ENCODE measurements at regions not wholly inside any gene's neighbourhood (a gene's known extent, or its start where the extent isn't known, plus 50 kb on each side); places are given as distances from the start of the nearest gene placed in this dataset.

- TF ChIP-seq POU6F1 (CRISPR knock-in tag; IDR thresholded peaks at IDR 0.05; ENCODE audit: borderline replicate concordance, low read depth) (no peak), CSRNP3 (CRISPR knock-in tag; IDR thresholded peaks at IDR 0.05) (no peak), PPARA (CRISPR knock-in tag; IDR thresholded peaks at IDR 0.05; ENCODE audit: borderline replicate concordance) (no peak), ZNF565 (CRISPR knock-in tag; conservative IDR thresholded peaks at IDR 0.05; ENCODE audit: low read depth) (no peak), ZFP30 (CRISPR knock-in tag; IDR thresholded peaks at IDR 0.05) (no peak), ISL1 (CRISPR knock-in tag; IDR thresholded peaks at IDR 0.05) (no peak), TSHZ2 (CRISPR knock-in tag; IDR thresholded peaks at IDR 0.05) (no peak), GLIS3 (CRISPR knock-in tag; IDR thresholded peaks at IDR 0.05) (no peak)
- ATAC-seq: no peak
Measured at GRCh38 chrX:22343192-22343591, 70.5 kb downstream of the CBLL2 start.

GRCh38 chrX:22345884-22346283, 73.2 kb downstream of the CBLL2 start:
- no peak for ATAC-seq
- TF ChIP-seq CREB5 (CRISPR knock-in tag; IDR thresholded peaks at IDR 0.05; ENCODE audit: low read depth): no peak
- TF ChIP-seq BACH2 (CRISPR knock-in tag; IDR thresholded peaks at IDR 0.05; ENCODE audit: borderline replicate concordance): no peak

GRCh38 chrX:22347491-22347890, 74.8 kb downstream of the CBLL2 start:
- ATAC-seq: no peak
- TF ChIP-seq ARNTL (CRISPR knock-in tag; IDR thresholded peaks at IDR 0.05; ENCODE audit: borderline replicate concordance, low read depth): no peak
- TF ChIP-seq POU6F1 (CRISPR knock-in tag; IDR thresholded peaks at IDR 0.05; ENCODE audit: borderline replicate concordance, low read depth): no peak
- TF ChIP-seq RARB (CRISPR knock-in tag; IDR thresholded peaks at IDR 0.05): no peak
- TF ChIP-seq CSDC2 (CRISPR knock-in tag; IDR thresholded peaks at IDR 0.05): no peak
- TF ChIP-seq SNAI2 (CRISPR knock-in tag; IDR thresholded peaks at IDR 0.05): no peak
- no peak for TF ChIP-seq PATZ1 (CRISPR knock-in tag; IDR thresholded peaks at IDR 0.05; ENCODE audit: borderline replicate concordance)
- no peak for TF ChIP-seq TCF4 (CRISPR knock-in tag; IDR thresholded peaks at IDR 0.05; ENCODE audit: borderline replicate concordance)

- no peak for ATAC-seq
Measured at GRCh38 chrX:22349116-22349515, 76.4 kb downstream of the CBLL2 start.

More at GRCh38 chrX:22349116-22349515, 76.4 kb downstream of the CBLL2 start:
- no peak for TF ChIP-seq ESRRG (CRISPR knock-in tag; IDR thresholded peaks at IDR 0.05)
- no peak for TF ChIP-seq ISL1 (CRISPR knock-in tag; IDR thresholded peaks at IDR 0.05)
- TF ChIP-seq POU6F1 (CRISPR knock-in tag; IDR thresholded peaks at IDR 0.05; ENCODE audit: borderline replicate concordance, low read depth): no peak
- no peak for TF ChIP-seq SNAI2 (CRISPR knock-in tag; IDR thresholded peaks at IDR 0.05)
- no peak for TF ChIP-seq ZFP3 (CRISPR knock-in tag; IDR thresholded peaks at IDR 0.05)
- no peak for TF ChIP-seq TCF4 (CRISPR knock-in tag; IDR thresholded peaks at IDR 0.05; ENCODE audit: borderline replicate concordance)
- no peak for TF ChIP-seq TOX (CRISPR knock-in tag; IDR thresholded peaks at IDR 0.05; ENCODE audit: borderline replicate concordance)
- no peak for TF ChIP-seq GLIS3 (CRISPR knock-in tag; IDR thresholded peaks at IDR 0.05)
- TF ChIP-seq ZNF8 (CRISPR knock-in tag; IDR thresholded peaks at IDR 0.05): no peak
- TF ChIP-seq PPARA (CRISPR knock-in tag; IDR thresholded peaks at IDR 0.05; ENCODE audit: borderline replicate concordance): no peak
